HEK293 (cell line): ENCODE measurements at regions not wholly inside any gene's neighbourhood (a gene's known extent, or its start where the extent isn't known, plus 50 kb on each side); places are given as distances from the start of the nearest gene placed in this dataset.

Experiments
- BCL11A ChIP-seq: fragments of 450-650 bp; formaldehyde crosslinking; IDR thresholded peaks from 2 replicates; pipeline ENCODE4 v1.5.1; 2016; ENCODE audit warnings: low read depth, missing biosample characterization, missing genetic modification characterization
- CTCF ChIP-seq: fragments of 450-650 bp; formaldehyde crosslinking; IDR thresholded peaks from 2 replicates; pipeline ENCODE4 v1.5.1; 2016; ENCODE audit warnings: missing biosample characterization, missing genetic modification characterization
- SETDB1 ChIP-seq: IDR thresholded peaks from one replicate; pipeline ENCODE4 v1.6.1; 2017; ENCODE audit warnings: mild to moderate bottlenecking, low read length, moderate library complexity, mixed read lengths; ENCODE audit not compliant: insufficient read length
- YY1 ChIP-seq: fragments of 450-650 bp; formaldehyde crosslinking; IDR thresholded peaks from 2 replicates; pipeline ENCODE4 v1.5.1; 2018; ENCODE audit warnings: missing biosample characterization, missing genetic modification characterization
- ZBTB17 ChIP-seq: fragments of 450-650 bp; formaldehyde crosslinking; IDR thresholded peaks from 2 replicates; pipeline ENCODE4 v1.5.1; 2016; ENCODE audit warnings: missing biosample characterization, missing genetic modification characterization
- ZNF138 ChIP-seq: fragments of 450-650 bp; formaldehyde crosslinking; IDR thresholded peaks from 2 replicates; pipeline ENCODE4 v1.5.1; 2016; ENCODE audit warnings: missing biosample characterization, missing genetic modification characterization, borderline replicate concordance
- ZNF292 ChIP-seq: fragments of 450-650 bp; formaldehyde crosslinking; IDR thresholded peaks from 2 replicates; pipeline ENCODE4 v1.5.1; 2016; ENCODE audit warnings: low read depth, missing biosample characterization, missing genetic modification characterization, borderline replicate concordance

- TF ChIP-seq YY1 (tag by site-specific recombination) (no peak), CTCF (tag by site-specific recombination) (no peak), ZNF138 (no peak), ZNF292 (tag by site-specific recombination) (no peak), ZBTB17 (tag by site-specific recombination) (no peak), BCL11A (no peak), SETDB1 (no peak)
Observed at GRCh38 chr5:135635451-135635850, 56.7 kb upstream of the CXCL14 start.
